Testis (tissue), 2 donors: ENCODE measurements at regions not wholly inside any gene's neighbourhood (a gene's known extent, or its start where the extent isn't known, plus 50 kb on each side); places are given as distances from the start of the nearest gene placed in this dataset.

Experiments
- POLR2A ChIP-seq: fragments of 450-650 bp; IDR thresholded peaks from one replicate; pipeline ENCODE4 v1.6.1; 2017; ENCODE audit warnings: antibody characterized with exemption, mild to moderate bottlenecking, moderate library complexity
- TF ChIP-seq, protein P1 (sequence below), 3 experiments: fragments of 450-650 bp in 2 of 3; fragments of 200-600 bp in 1 of 3; sonication (generic) in 1 of 3; IDR thresholded peaks; one replicate each; pipeline ENCODE4 v1.5.1; 2016 to 2019; ENCODE audit warnings: antibody characterized with exemption in 3 of 3, mild to moderate bottlenecking in 2 of 3, moderate library complexity in 1 of 3

DNA sequence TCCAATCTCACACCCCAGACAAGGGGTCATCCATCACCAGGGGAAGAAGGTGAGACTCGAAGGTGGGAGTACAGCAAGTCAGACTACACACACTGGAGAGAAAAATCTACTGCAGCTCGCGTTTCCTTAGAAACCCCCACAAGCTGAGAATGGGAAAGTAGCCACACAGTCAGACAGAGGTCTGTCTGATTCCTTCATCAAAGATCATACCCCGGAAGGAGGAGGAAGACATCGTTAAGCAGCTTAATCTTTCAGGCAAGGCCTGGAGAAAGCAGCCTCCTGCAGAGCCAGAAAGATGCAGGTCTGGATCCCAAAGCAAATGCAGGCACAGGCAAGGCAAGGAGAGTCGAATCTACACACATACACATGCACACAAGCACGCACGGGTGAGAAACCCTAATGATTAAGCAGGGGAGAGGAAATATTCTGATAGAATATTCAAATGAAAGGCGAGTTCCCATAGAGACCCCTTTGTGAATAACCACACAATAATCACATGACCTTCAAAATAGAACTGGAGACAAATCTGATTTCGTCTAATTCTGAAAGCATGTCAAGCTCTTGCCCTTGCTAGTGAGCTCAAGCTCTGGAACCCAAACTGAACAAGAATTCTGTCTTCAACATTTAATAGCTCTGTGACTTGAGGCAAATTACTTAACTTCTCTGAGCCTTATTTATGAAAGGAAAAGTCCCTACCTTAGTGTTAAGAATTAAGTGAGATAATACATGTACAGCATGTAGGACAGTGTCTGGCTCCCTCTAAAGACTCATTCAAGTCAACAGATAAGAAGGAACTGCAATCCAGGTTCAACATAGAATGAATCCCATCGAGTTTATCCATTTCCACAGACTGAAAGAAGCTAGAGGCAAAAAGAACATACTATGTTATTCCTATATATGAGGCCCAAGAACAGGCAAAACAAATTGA lies 387.8 kb downstream of the OMA1 start:
- no peak for TF ChIP-seq POLR2A
- TF ChIP-seq, protein P1, sequence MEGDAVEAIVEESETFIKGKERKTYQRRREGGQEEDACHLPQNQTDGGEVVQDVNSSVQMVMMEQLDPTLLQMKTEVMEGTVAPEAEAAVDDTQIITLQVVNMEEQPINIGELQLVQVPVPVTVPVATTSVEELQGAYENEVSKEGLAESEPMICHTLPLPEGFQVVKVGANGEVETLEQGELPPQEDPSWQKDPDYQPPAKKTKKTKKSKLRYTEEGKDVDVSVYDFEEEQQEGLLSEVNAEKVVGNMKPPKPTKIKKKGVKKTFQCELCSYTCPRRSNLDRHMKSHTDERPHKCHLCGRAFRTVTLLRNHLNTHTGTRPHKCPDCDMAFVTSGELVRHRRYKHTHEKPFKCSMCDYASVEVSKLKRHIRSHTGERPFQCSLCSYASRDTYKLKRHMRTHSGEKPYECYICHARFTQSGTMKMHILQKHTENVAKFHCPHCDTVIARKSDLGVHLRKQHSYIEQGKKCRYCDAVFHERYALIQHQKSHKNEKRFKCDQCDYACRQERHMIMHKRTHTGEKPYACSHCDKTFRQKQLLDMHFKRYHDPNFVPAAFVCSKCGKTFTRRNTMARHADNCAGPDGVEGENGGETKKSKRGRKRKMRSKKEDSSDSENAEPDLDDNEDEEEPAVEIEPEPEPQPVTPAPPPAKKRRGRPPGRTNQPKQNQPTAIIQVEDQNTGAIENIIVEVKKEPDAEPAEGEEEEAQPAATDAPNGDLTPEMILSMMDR (IDR thresholded peaks at IDR 0.05): no peak
